HepG2 (cell line): ENCODE measurements at regions not wholly inside any gene's neighbourhood (a gene's known extent, or its start where the extent isn't known, plus 50 kb on each side); places are given as distances from the start of the nearest gene placed in this dataset.

Experiments used
- ATAC-seq: fragments of 200-7000 bp; cut with Tn5 transposase; 3 replicates; pipeline ENCODE4 v1.9.1; 2020; ENCODE audit warnings: mild to moderate bottlenecking, moderate library complexity
- BruUV-seq: library from RNA; stranded (reverse); fragments of 400-500 nt; replicated peaks from 2 replicates; lab custom pipeline; 2021; lab: Mats Ljungman, UMichigan
- CTCF ChIA-PET: fragments of 300-600 bp; formaldehyde crosslinking; extraction: SDS; loops from one replicate; lab custom pipeline; 2021; ENCODE audit warnings: low total read pairs, inconsistent platforms, low intra/inter-chr PET ratio; lab: Yijun Ruan, JAX
- POLR2A ChIA-PET: fragments of 350-600 bp; sonication (Branson Sonifier 250); formaldehyde crosslinking; loops from one replicate; lab custom pipeline; 2020; ENCODE audit warnings: antibody characterized with exemption, inconsistent platforms; lab: Yijun Ruan, JAX
- DNase-seq: peaks from one replicate; pipeline ENCODE4 v3.0.0-alpha.2; 2015; ENCODE audit warnings: low spot score
- FAIRE-seq: peaks from 3 replicates; lab custom pipeline; 2011; peaks lifted over from hg19 to GRCh38; lab: Jason Lieb, UNC
- H2AFZ ChIP-seq: one replicate; pipeline ENCODE4 v1.6.1; 2011; ENCODE audit warnings: low read length, inconsistent platforms
- H3K27ac ChIP-seq: fragments of 300-600 bp; 3 replicates; pipeline ENCODE4 v1.8.0; 2011; ENCODE audit warnings: mixed run types, mild to moderate bottlenecking, mixed read lengths, low read length, inconsistent platforms; ENCODE audit not compliant: insufficient read depth; ENCODE audit errors: extremely low read length
- H3K27me3 ChIP-seq, 2 experiments: fragments of 200-600 bp in 1 of 2; 2 replicates in 1 of 2; 3 replicates in 1 of 2; pipeline versions ENCODE4 v1.6.0 to v1.8.0; 2011; ENCODE audit warnings: low read length in 2 of 2, mild to moderate bottlenecking in 2 of 2, moderate library complexity in 2 of 2, inconsistent platforms in 1 of 2; ENCODE audit not compliant: insufficient read depth in 2 of 2, control insufficient read depth in 1 of 2
- H3K36me3 ChIP-seq, 2 experiments: fragments of 200-600 bp in 1 of 2; replicated peaks in 1 of 2; 2 replicates in 1 of 2; 3 replicates in 1 of 2; pipeline versions ENCODE4 v1.5.1 to v1.8.0; 2011; ENCODE audit warnings: low read length in 2 of 2, inconsistent platforms in 1 of 2; ENCODE audit not compliant: insufficient read depth in 2 of 2, control insufficient read depth in 1 of 2
- H3K4me1 ChIP-seq: 2 replicates; pipeline ENCODE4 v1.5.1; 2012; ENCODE audit warnings: low read length, inconsistent platforms; ENCODE audit not compliant: insufficient read depth
- H3K4me2 ChIP-seq: 2 replicates; pipeline ENCODE4 v1.6.0; 2011; ENCODE audit warnings: low read depth, low read length, inconsistent platforms
- H3K4me3 ChIP-seq, 3 experiments: fragments of 200-600 bp in 1 of 3; sonication (generic), shearing (Covaris generic) in 1 of 3; replicated peaks in 1 of 3; 2 replicates each; pipeline ENCODE4 v1.5.1; 2011 to 2016; ENCODE audit warnings: low read length in 3 of 3, inconsistent platforms in 2 of 3, low read depth in 2 of 3, mild to moderate bottlenecking in 2 of 3, control low read depth in 1 of 3, mixed read lengths in 1 of 3; ENCODE audit not compliant: insufficient read depth in 1 of 3
- H3K79me2 ChIP-seq: one replicate; pipeline ENCODE4 v1.6.1; 2011; ENCODE audit warnings: low read length, inconsistent platforms; ENCODE audit not compliant: insufficient read depth
- H3K9ac ChIP-seq: 2 replicates; pipeline ENCODE4 v1.6.0; 2011; ENCODE audit warnings: mild to moderate bottlenecking, low read depth, low read length, inconsistent platforms; ENCODE audit not compliant: insufficient read depth
- H3K9me3 ChIP-seq: 2 replicates; pipeline ENCODE4 v1.5.1; 2012; ENCODE audit warnings: mild to moderate bottlenecking, low read length
- H4K20me1 ChIP-seq: 2 replicates; pipeline ENCODE4 v1.6.0; 2011; ENCODE audit warnings: inconsistent platforms, mild to moderate bottlenecking, low read length, moderate library complexity; ENCODE audit not compliant: insufficient read depth
- EZH2 ChIP-seq: conservative IDR thresholded peaks from 2 replicates; pipeline ENCODE4 v1.6.1; 2012; ENCODE audit warnings: mild to moderate bottlenecking, low read depth, low read length, moderate library complexity
- FOXA1 ChIP-seq, 2 experiments: fragments of 450-650 bp in 1 of 2; sonication (generic) in 1 of 2; formaldehyde crosslinking in 1 of 2; IDR thresholded peaks; 2 replicates each; pipeline versions ENCODE4 v1.4.0 to v1.6.1; 2016 to 2020; ENCODE audit warnings: missing genetic modification reagents in 1 of 2
- LCORL ChIP-seq, 2 experiments: fragments of 450-650 bp in 1 of 2; sonication (generic) in 1 of 2; formaldehyde crosslinking in 1 of 2; IDR thresholded peaks; 2 replicates each; pipeline versions ENCODE4 v1.5.0 to v1.6.1; 2017 to 2020; ENCODE audit warnings: antibody characterized with exemption in 1 of 2, missing genetic modification reagents in 1 of 2
- MAFK ChIP-seq, 2 experiments: IDR thresholded peaks in 1 of 2; conservative IDR thresholded peaks in 1 of 2; 2 replicates each; pipeline ENCODE4 v1.6.1; 2011; ENCODE audit warnings: improper control_type of control experiment in 2 of 2, low read length in 2 of 2
- NFKBIZ ChIP-seq: IDR thresholded peaks from 2 replicates; pipeline ENCODE4 v1.6.1; 2018; ENCODE audit warnings: missing genetic modification reagents, missing compliant biosample characterization
- SMARCC2 ChIP-seq: fragments of 450-650 bp; IDR thresholded peaks from 2 replicates; pipeline ENCODE4 v1.6.1; 2017; ENCODE audit warnings: antibody characterized with exemption, mild to moderate bottlenecking
- WGBS: methylation state at CpG from one replicate; pipeline ENCODE4 v1.1.6; 2017; ENCODE audit warnings: low lambda C conversion rate; 5-methylcytosine and 5-hydroxymethylcytosine counted together
- in situ Hi-C: cut with HindIII; loops from 2 replicates; pipeline ENCODE4 v1.10.0; 2017; ENCODE audit warnings: low pct_unique_long_range_greater_than_20kb; ENCODE audit not compliant: extremely low pct_ligation_motif_present
- intact Hi-C: fragments of 100-400 bp; cut with micrococcal nuclease; formaldehyde crosslinking; loops from one replicate; pipeline ENCODE4 v1.10.0; 2022; ENCODE audit not compliant: unreplicated experiment
- TF ChIP-seq, protein P1 (sequence below): sonication (generic); formaldehyde crosslinking; IDR thresholded peaks from 2 replicates; pipeline ENCODE4 v1.4.0; 2020; ENCODE audit warnings: missing genetic modification reagents
- TF ChIP-seq, protein P2 (sequence below): sonication (generic); formaldehyde crosslinking; IDR thresholded peaks from 2 replicates; pipeline ENCODE4 v1.8.1; 2023; ENCODE audit warnings: mild to moderate bottlenecking, missing genetic modification reagents, borderline replicate concordance
- TF ChIP-seq, protein P3 (sequence below): sonication (generic); formaldehyde crosslinking; IDR thresholded peaks from 2 replicates; pipeline ENCODE4 v1.4.0; 2020; ENCODE audit warnings: mild to moderate bottlenecking, missing genetic modification reagents

DNA sequence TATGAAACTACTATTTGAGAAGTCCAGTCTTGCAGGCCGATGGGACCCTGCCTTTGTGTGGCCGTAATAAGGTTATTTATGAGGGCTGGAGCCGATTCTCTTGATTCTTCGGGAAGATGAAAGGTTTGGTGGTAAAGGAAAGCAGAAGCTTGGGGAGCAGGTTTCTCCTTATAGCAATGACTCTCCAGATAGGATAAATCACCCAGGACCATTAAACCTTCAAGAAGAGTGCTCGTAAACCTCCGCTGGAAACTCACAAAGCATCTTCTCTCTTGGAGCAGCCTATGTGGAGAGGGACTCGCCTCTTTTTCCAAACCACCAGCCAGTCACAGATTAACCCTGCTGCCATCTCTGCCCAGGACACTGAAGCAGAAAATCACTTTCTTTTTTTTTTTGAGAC lies 69.6 kb upstream of the SALL4 start (continued):
- TF ChIP-seq NFKBIZ (no peak), LCORL (IDR thresholded peaks at IDR 0.05) (no peak), LCORL (CRISPR knock-in tag; IDR thresholded peaks at IDR 0.05) (no peak), FOXA1 (IDR thresholded peaks at IDR 0.05) (no peak), FOXA1 (CRISPR knock-in tag; IDR thresholded peaks at IDR 0.05) (no peak), SMARCC2 (no peak)
- TF ChIP-seq, protein P1, sequence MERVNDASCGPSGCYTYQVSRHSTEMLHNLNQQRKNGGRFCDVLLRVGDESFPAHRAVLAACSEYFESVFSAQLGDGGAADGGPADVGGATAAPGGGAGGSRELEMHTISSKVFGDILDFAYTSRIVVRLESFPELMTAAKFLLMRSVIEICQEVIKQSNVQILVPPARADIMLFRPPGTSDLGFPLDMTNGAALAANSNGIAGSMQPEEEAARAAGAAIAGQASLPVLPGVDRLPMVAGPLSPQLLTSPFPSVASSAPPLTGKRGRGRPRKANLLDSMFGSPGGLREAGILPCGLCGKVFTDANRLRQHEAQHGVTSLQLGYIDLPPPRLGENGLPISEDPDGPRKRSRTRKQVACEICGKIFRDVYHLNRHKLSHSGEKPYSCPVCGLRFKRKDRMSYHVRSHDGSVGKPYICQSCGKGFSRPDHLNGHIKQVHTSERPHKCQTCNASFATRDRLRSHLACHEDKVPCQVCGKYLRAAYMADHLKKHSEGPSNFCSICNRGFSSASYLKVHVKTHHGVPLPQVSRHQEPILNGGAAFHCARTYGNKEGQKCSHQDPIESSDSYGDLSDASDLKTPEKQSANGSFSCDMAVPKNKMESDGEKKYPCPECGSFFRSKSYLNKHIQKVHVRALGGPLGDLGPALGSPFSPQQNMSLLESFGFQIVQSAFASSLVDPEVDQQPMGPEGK (CRISPR knock-in tag), result no peak
- TF ChIP-seq, protein P2, sequence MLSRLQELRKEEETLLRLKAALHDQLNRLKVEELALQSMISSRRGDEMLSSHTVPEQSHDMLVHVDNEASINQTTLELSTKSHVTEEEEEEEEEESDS, result no peak

DNA sequence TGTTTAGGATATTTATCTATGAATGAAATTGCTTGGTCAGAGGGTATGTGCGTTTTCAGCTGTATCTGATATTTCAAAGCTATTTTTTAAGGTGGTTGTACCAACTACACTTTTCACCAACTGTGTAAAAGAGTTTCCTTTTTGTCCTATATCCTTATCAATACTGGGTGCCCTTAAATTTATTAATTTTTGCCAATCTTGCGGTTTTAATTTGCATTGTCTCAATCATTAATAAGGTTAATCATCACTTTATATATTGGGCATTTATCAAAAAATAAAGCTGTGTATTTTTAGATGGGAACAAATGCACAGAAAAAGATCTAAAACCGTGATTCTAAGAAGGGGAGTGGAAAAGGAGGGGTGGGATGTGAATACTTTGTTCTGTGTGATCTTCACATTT lies 66.7 kb upstream of the SALL4 start:
- CTCF ChIA-PET, result no interaction called here

More for the DNA sequence above, 66.7 kb upstream of the SALL4 start:
- in situ Hi-C loops (no loop called here), intact Hi-C loops (no loop called here)
- WGBS, result 8% methylated on average over 3 of the region's 3 CpGs
- DNase-seq, result no peak
- H3K27ac ChIP-seq, result no peak overlapping the region
- no peak overlapping the region for H3K4me3 ChIP-seq
- ATAC-seq, result no peak
- no peaks in the 10 kb centered on the region for H4K20me1 ChIP-seq
- no peak overlapping the region for H3K9ac ChIP-seq
- peaks cover 0 to 2% of the 10 kb centered on the region in 2 experiments; a peak in 2 of 5 replicates for H3K27me3 ChIP-seq
- no peaks in the 10 kb centered on the region for H3K36me3 ChIP-seq
- H3K4me1 ChIP-seq, result no peaks in the 10 kb centered on the region
- no peak overlapping the region for H2AFZ ChIP-seq
- TF ChIP-seq MAFK (conservative IDR thresholded peaks at IDR 0.05 in 1 of 2, IDR thresholded peaks at IDR 0.05 in 1 of 2; ENCODE audit: low read length in 2 of 2), result peak; percentile 42 to 67; a peak in 3 of 4 replicates
- TF ChIP-seq, protein P3, sequence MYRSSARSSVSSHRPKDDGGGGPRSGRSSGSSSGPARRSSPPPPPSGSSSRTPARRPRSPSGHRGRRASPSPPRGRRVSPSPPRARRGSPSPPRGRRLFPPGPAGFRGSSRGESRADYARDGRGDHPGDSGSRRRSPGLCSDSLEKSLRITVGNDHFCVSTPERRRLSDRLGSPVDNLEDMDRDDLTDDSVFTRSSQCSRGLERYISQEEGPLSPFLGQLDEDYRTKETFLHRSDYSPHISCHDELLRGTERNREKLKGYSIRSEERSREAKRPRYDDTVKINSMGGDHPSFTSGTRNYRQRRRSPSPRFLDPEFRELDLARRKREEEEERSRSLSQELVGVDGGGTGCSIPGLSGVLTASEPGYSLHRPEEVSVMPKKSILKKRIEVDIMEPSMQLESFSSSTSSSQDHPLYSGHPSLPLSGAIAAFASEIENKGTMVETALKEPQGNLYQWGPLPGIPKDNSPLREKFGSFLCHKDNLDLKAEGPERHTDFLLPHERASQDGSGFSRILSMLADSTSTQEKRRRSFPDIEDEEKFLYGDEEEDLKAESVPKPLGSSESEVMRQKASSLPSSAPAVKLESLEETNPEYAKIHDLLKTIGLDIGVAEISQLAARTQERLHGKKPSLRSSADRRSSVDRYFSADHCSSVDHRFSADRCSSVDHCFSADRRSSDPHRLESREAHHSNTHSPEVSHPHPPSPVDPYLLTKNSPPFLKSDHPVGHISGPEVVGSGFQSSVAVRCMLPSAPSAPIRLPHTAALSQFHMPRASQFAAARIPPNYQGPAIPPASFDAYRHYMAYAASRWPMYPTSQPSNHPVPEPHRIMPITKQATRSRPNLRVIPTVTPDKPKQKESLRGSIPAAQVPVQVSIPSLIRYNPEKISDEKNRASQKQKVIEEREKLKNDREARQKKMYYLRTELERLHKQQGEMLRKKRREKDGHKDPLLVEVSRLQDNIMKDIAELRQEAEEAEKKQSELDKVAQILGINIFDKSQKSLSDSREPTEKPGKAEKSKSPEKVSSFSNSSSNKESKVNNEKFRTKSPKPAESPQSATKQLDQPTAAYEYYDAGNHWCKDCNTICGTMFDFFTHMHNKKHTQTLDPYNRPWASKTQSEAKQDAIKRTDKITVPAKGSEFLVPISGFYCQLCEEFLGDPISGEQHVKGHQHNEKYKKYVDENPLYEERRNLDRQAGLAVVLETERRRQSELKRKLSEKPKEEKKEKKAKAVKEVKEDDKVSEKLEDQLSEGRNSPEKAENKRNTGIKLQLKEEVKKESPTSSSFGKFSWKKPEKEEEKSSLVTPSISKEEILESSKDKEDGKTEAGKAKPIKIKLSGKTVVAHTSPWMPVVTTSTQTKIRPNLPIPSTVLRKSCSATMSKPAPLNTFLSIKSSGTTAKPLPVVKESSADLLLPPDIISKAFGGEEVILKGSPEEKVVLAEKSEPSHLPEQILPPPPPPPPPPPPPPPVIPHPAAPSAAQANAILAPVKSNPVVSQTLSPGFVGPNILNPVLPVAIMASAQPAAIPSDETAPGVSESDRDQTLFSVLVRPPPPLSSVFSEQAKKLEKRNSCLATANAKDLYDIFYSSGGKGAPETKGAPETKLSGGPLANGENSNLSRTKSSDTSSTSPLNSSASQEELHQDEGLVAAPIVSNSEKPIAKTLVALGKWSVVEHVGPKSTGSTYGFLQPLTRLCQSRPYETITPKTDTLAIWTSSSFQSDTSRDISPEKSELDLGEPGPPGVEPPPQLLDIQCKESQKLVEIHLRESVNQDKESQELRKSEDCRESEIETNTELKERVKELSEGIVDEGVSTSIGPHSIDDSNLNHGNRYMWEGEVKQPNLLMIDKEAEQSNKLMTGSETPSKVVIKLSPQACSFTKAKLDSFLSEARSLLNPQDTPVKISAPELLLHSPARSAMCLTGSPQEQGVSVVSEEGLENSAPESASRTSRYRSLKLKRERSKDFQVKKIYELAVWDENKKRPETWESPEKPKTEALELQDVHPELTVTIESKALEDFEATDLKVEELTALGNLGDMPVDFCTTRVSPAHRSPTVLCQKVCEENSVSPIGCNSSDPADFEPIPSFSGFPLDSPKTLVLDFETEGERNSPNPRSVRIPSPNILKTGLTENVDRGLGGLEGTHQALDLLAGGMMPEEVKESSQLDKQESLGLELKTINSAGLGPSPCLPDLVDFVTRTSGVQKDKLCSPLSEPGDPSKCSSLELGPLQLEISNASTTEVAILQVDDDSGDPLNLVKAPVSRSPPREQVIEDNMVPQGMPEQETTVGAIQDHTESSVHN (CRISPR knock-in tag), result no peak
- no peak for TF ChIP-seq EZH2
- TF ChIP-seq, all 625 proteins: peak for 1
- peak; percentile 43 for FAIRE-seq
- Histone ChIP-seq H3K9me3 (no peaks in the 10 kb centered on the region), H3K79me2 (no peaks in the 10 kb centered on the region), H3K4me2 (no peak overlapping the region)
- no TSS peak for BruUV-seq
- POLR2A ChIA-PET, result no interaction called here
